COLO829 (cell line): ENCODE measurements at regions not wholly inside any gene's neighbourhood (a gene's known extent, or its start where the extent isn't known, plus 50 kb on each side); places are given as distances from the start of the nearest gene placed in this dataset.
"Not testable (repeated sequence)": the region's sequence is repeated elsewhere in the genome, so short reads cannot be mapped to it uniquely, and the experiment has no call there.

ENCODE experiments used
- DNase-seq: peaks from one replicate; pipeline ENCODE4 v3.0.0; 2012; ENCODE audit warnings: low spot score

DNA sequence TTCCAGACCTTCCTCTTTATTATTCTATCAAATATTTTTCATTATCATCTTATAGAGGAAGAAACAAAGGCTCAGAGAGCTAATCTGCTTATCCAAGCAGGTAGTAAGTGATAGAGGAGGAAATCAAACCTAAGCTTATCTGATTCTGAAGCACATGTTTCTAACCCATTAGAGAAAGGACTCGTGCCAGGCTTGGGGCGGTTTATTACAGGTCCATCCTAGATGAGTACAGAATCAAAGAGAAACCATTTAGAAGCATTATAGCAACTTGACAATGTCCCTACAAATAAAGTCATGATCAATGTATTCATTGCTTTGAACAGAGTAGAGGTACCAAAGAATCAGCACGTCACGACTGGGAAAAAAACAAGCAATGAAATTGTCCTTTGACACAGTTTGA, 303.0 kb downstream of the CYRIA start:
- no peak for DNase-seq

DNA sequence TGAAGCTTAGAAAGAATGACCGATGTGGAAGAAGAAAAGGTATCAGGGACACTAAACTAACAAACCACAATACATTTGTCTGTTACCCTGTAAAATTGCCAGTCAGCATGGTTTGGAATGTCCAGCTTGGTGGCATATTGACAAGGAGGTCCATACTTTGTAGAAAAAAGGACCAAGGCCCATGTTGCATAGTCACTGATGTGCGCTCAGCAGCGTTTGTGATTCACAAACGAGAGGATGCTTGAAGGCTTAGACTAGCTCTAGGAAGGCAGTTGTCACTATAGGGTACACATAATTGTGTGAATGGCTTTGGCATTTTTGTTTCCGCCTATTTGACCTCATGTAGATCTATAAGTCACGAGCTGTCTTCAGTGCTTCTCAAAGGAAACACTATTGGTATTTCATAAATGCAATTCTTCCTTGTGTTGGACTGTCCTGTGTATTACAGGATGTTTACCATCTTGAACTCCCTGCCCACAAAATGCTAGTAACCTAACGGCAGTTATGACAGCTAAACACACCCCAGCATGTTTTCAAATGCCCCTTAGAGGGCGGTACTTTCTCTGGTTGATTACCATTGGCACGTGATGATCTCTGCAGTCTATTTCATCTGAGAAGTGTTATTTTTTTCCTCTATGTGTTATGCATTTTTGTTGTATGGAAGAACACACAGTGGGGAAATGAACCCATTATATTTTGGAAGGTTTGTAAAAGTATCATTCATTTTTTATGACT, 304.2 kb downstream of the CYRIA start:
- DNase-seq, result no peak

DNA sequence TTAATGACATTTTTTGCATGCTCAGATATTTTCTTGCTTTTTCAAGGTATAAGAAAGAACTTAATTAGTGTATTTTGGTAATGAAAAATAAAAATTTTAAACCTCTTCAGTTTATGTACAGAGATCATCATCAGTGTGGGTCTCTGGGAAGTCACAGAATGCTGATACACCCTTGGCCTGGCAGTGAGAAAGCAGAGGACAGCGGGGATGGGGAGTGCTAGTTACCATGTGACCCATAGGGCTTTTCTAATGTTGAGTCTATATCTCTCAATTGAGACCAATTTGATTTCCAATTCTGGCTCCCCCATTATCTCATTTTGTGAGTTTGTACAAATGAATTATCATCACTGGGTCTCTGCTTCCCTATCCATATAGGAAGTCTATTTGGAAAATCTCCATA, 305.7 kb downstream of the CYRIA start:
- no peak for DNase-seq

GRCh38 chr2:16357188-16357587, 308.4 kb downstream of the CYRIA start:
- DNase-seq, result no peak

GRCh38 chr2:16351541-16351940, 314.1 kb downstream of the CYRIA start:
- no peak for DNase-seq

DNA sequence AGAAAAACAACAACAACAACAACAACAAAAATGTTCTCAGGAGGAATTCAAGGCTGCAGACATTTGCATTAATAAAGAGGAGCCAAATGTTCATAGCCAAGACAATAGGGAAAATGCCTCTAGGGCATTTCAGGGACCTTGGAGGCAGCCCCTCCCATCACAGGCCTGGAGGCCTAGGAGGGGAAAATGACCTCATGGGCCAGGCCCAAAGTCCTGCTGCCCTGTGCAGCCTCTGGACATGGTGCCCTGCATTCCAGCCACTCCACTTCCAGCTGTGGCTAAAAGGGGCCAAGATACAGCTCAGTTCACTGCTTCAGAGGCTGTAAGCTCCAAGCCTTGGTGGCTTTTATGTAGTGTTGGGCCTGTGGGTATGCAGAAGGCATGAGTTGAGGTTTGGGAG, 314.5 kb downstream of the CYRIA start:
- no peak for DNase-seq

- no peak for DNase-seq
Measured at GRCh38 chr2:16350211-16350610, 315.4 kb downstream of the CYRIA start.

DNA sequence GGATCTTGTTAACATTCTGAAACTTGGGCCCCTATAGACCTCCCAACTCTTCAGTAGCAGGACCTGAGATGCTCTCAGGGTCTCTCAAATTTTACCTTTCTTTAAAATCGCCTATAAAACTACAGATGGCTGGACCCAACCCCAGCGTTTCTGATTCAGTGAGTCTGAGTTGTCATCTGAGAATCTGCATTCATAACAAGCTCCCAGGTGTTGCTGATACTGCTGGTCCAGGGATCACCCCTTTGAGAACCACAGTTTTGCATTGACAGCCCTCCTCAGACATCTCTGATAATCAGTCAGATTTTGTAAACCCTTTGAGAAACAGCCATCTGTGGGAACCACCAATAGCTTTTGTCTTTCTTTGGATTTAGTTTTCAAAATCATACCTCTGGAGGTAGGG, 315.8 kb downstream of the CYRIA start:
- DNase-seq, result no peak

DNA sequence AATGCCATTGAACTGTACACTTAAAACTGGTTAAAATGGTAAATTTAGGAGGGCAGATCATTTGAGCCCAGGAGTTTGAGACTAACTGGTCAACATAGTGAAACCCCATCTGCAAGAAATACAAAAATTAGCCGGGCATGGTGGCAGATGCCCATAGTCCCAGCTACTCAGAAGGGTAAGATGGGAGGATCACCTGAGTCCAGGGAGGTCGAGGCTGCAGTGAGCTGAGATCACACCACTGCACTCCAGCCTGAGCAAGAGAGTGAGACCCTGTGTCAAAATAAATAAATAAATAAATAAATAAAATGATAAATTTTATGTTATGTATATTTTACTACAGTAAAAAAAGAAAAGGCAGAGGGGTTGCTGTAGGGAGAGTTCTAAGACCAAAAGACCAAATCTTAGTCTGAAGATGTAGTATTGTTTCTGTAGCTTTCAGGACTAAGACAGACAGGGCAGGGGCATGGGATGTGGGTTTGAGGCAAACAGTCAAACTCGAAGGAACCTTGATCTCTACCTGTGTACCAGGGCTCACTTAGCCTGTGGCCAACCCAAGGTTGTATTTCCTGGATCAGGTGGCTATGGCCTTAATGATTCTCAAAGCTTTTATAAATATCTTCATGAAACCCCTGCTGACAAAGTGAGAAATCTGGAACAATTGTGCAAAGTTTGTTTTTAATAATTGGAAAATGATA, 316.7 kb downstream of the CYRIA start:
- DNase-seq, result no peak

GRCh38 chr2:16346671-16347070, 319.0 kb downstream of the CYRIA start:
- DNase-seq, result no peak

GRCh38 chr2:16345231-16345630, 320.4 kb downstream of the CYRIA start:
- DNase-seq, result not testable (repeated sequence)

- DNase-seq, result no peak
Measured at GRCh38 chr2:16339206-16339605, 326.4 kb downstream of the CYRIA start.

DNA sequence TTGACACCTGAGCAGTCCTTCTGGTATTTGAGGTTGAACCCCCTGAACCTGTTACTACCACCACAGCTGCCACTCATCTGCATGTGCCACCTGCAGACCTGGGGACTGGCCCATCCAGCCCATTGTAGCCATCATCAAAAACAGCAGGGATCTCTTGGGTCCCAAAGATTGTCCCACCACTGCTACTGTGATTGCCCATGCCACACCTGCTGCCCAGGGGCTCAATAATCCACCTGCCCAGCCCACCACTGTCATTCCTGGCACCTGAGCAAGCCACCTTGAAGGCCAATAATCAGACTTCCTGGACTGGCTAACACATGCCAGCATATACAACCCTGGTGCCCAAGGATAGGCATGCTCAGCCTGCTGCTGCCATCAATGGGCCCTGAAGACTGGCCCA, 327.6 kb downstream of the CYRIA start:
- no peak for DNase-seq

- no peak for DNase-seq
Measured at GRCh38 chr2:16336916-16337315, 328.7 kb downstream of the CYRIA start.

DNA sequence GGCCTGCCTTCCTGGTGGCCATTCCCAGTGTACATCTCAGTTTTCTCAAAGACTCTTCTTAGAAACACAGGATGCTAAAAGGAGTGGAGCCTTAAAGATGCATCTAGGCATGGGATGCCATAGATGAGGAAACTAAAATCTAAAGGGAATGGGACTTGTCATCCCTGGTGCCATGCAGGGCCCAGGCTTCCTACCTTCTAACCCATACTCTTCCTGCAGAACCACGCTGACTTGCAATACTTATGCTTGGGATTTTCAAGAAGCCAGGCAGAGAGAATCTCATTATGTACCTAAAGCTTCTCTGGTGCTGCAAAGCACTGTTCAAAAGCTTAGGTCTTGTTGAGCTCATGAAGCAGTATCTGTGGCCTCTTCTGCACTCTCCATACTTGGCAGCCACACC, 329.1 kb downstream of the CYRIA start:
- no peak for DNase-seq

GRCh38 chr2:16335947-16336346, 329.7 kb downstream of the CYRIA start:
- no peak for DNase-seq

- DNase-seq, result no peak
Measured at GRCh38 chr2:16335604-16335930, 330.1 kb downstream of the CYRIA start.

DNA sequence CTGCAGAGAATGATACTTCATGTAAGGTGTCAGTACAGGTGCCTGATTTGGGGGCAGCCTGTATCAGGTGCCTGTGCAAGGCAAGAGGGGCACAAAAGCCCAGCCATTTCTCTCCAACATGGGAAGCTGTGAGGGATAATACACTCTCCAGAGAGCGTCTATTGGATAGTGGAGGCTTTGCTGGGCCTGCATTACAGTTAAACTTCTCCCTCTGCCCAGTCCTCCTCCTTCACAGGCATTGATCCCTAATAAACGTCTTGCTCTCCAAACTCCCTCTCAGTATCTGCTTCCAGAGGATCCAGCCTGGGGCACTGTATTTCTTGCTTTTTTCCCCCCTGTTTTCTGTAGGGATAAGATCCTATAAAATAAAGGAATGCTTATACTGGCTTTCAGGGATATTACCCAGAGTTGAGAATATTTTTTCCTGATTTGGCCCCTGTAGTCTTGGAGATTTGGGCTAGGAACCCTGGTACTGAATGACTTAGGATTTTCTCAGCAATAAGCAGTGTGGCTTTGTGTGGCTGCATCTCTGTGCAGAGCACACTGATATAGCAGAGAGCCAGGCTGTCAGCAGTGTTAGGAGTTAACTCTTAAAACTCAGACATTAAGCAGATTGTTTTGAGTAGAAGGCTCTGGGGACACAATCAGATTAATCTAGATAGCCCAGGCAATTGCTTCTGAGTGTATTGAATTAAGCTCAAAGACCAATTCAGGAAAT, 330.6 kb downstream of the CYRIA start:
- no peak for DNase-seq

DNA sequence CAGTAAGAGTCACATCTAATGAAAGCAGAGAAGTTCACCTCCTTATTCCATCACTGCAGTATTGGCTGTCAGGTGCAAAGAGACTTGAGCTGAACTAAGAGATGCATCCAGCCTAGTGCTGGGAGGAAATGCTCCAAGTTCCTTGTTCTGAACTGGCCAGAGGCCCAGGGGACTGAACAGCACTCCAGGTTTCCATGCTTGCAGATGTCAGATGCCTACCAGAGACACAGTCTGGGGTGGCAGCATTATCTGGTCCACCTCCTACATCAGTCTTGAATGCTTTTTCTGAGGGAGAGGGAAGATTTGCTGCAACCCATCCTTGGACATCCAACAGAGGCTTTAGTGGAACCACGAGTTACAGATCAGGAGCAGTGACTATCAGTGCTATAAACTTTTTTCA, 331.3 kb downstream of the CYRIA start:
- no peak for DNase-seq

GRCh38 chr2:16333681-16334080, 332.0 kb downstream of the CYRIA start:
- DNase-seq, result no peak

GRCh38 chr2:16332681-16333557, 332.7 kb downstream of the CYRIA start:
- DNase-seq, result no peak

DNA sequence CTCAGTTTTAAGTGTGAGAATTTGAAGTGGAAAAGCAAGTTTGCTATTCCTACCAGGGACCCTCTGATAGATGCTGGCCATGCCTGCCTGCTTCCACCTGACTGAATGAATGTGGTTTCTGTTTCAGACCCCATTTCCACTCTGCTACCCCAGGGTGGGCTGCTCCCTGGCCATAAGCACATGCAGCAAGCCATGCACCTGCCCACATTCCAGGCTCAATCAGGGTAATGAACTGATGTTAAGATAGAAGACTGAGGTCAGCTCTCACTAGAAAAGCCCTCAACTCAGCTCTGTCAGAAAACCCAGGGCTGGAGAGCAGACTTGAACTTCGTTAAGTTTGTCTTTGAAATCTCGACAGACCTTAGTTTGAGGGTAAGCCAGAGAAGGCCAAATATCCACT, 333.9 kb downstream of the CYRIA start:
- no peak for DNase-seq
